ENCODE measurements at regions not wholly inside any gene's neighbourhood (a gene's known extent, or its start where the extent isn't known, plus 50 kb on each side); places are given as distances from the start of the nearest gene placed in this dataset.

DNA sequence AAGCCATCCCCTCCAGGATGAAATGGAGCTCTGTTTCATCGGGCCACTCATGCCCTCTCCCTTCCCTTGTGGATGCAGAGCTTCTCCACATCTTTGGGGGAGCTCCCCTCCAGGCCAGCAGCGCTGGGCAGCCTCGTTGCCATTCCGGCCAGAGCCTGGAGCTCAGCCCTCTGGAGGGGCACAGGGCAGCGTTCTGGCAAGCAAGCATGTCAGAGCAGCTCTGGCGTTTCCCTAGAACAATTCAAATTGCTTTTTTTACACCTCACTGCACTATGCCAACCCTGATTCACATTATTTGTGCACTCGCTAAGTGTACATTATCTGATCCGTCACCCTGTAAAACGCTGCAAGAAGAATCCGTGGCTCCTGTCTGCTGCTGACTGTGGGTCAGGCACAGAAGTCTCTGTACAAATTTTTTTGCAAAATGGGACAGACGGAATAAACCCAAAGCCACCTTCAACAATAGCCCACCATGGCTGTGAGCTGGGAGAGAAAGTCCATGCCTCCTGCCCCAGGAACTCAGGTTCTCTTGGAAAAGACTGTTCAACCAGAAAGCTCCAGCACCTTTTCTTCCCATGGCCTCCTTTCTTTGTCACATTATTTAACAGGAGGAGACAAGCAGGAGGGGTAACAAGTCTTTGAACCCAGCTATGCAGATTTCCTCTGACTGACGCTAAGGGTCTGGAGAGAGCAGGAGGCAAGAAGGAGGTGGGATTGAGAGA is 139.5 kb upstream of the CADM1 start:
- no peak for TF ChIP-seq POLR2A (IDR thresholded peaks at IDR 0.05; ENCODE audit: low read length)
- no peak for TF ChIP-seq GATA1 (IDR thresholded peaks at IDR 0.05; ENCODE audit: low read depth, low read length)

Measured in erythroblast (primary cell).